GM19324 (cell line): ENCODE measurements at regions not wholly inside any gene's neighbourhood (a gene's known extent, or its start where the extent isn't known, plus 50 kb on each side); places are given as distances from the start of the nearest gene placed in this dataset.

Source experiments
- ATAC-seq: cut with Tn5 transposase; IDR thresholded peaks from one replicate; pipeline ENCODE4 v1.9.1; 2021; ENCODE audit warnings: mild to moderate bottlenecking, moderate library complexity; ENCODE audit not compliant: unreplicated experiment, low FRiP score

GRCh38 chr11:92770419-92770818 is 199.0 kb upstream of the MTNR1B start:
- ATAC-seq: no peak

- no peak for ATAC-seq
These were observed 198.5 kb upstream of the MTNR1B start for GRCh38 chr11:92770981-92771380.

- ATAC-seq: no peak
These were observed 197.8 kb upstream of the MTNR1B start for GRCh38 chr11:92771701-92772100.

GRCh38 chr11:92775003-92775676 is 194.3 kb upstream of the MTNR1B start:
- no peak for ATAC-seq

GRCh38 chr11:92776676-92777075 is 192.8 kb upstream of the MTNR1B start:
- no peak for ATAC-seq

- ATAC-seq: no peak
These were observed 189.7 kb upstream of the MTNR1B start for GRCh38 chr11:92779746-92780145.

GRCh38 chr11:92781151-92781550 is 188.3 kb upstream of the MTNR1B start:
- no peak for ATAC-seq

GRCh38 chr11:92782806-92783205 is 186.6 kb upstream of the MTNR1B start:
- no peak for ATAC-seq

GRCh38 chr11:92784331-92784730 is 185.1 kb upstream of the MTNR1B start:
- ATAC-seq: no peak

GRCh38 chr11:92787638-92788037 is 181.8 kb upstream of the MTNR1B start:
- ATAC-seq: no peak

GRCh38 chr11:92789761-92790160 is 179.7 kb upstream of the MTNR1B start:
- ATAC-seq: no peak

GRCh38 chr11:92790366-92790765 is 179.1 kb upstream of the MTNR1B start:
- ATAC-seq: no peak

- ATAC-seq: no peak
These were observed 178.4 kb upstream of the MTNR1B start for GRCh38 chr11:92790926-92791616.

- no peak for ATAC-seq
These were observed 177.6 kb upstream of the MTNR1B start for GRCh38 chr11:92791886-92792285.

- ATAC-seq: no peak
These were observed 176.3 kb upstream of the MTNR1B start for GRCh38 chr11:92793189-92793588.

GRCh38 chr11:92794783-92795182 is 174.7 kb upstream of the MTNR1B start:
- ATAC-seq: no peak

GRCh38 chr11:92796744-92797143 is 172.7 kb upstream of the MTNR1B start:
- no peak for ATAC-seq

GRCh38 chr11:92797874-92798273 is 171.6 kb upstream of the MTNR1B start:
- ATAC-seq: no peak

GRCh38 chr11:92801685-92802084 is 167.8 kb upstream of the MTNR1B start:
- no peak for ATAC-seq

- ATAC-seq: no peak
These were observed 166.8 kb upstream of the MTNR1B start for GRCh38 chr11:92802644-92803043.

GRCh38 chr11:92803391-92803790 is 166.1 kb upstream of the MTNR1B start:
- ATAC-seq: no peak

GRCh38 chr11:92804388-92804966 is 165.0 kb upstream of the MTNR1B start:
- ATAC-seq: no peak
